Parathyroid adenoma (tissue), 2 donors: ENCODE measurements at regions not wholly inside any gene's neighbourhood (a gene's known extent, or its start where the extent isn't known, plus 50 kb on each side); places are given as distances from the start of the nearest gene placed in this dataset.

Experiments
- H2AFZ ChIP-seq: fragments of 300-600 bp; sonication (generic); one replicate; pipeline ENCODE4 v1.7.0; 2017; ENCODE audit warnings: antibody characterized with exemption, mild to moderate bottlenecking
- H3K27ac ChIP-seq: fragments of 300-600 bp; sonication (generic); one replicate; pipeline ENCODE4 v1.7.0; 2017
- H3K27me3 ChIP-seq: fragments of 300-600 bp; sonication (generic); one replicate; pipeline ENCODE4 v1.7.0; 2017; ENCODE audit warnings: low read length; ENCODE audit not compliant: control insufficient read depth, insufficient read depth
- H3K36me3 ChIP-seq: fragments of 300-600 bp; sonication (generic); one replicate; pipeline ENCODE4 v1.7.0; 2017; ENCODE audit warnings: low read length; ENCODE audit not compliant: control insufficient read depth, insufficient read depth
- H3K4me1 ChIP-seq: fragments of 300-600 bp; sonication (generic); one replicate; pipeline ENCODE4 v1.7.0; 2017; ENCODE audit warnings: control low read depth
- H3K4me2 ChIP-seq: fragments of 300-600 bp; sonication (generic); one replicate; pipeline ENCODE4 v1.7.0; 2017; ENCODE audit warnings: low read length
- H3K4me3 ChIP-seq: fragments of 300-600 bp; sonication (generic); one replicate; pipeline ENCODE4 v1.7.0; 2017; ENCODE audit warnings: low read depth, low read length
- H3K79me2 ChIP-seq: fragments of 300-600 bp; sonication (generic); one replicate; pipeline ENCODE4 v1.7.0; 2017; ENCODE audit warnings: control low read depth
- H3K9ac ChIP-seq: fragments of 300-600 bp; sonication (generic); one replicate; pipeline ENCODE4 v1.7.0; 2017; ENCODE audit warnings: mild to moderate bottlenecking
- H3K9me3 ChIP-seq: fragments of 300-600 bp; sonication (generic); one replicate; pipeline ENCODE4 v1.7.0; 2017; ENCODE audit warnings: low read length; ENCODE audit not compliant: control insufficient read depth
- CTCF ChIP-seq: fragments of 300-600 bp; sonication (generic); IDR thresholded peaks from one replicate; pipeline ENCODE4 v1.7.0; 2017; ENCODE audit warnings: antibody characterized with exemption, mild to moderate bottlenecking
- donor health status: primary hyperparathyroidism.

- TF ChIP-seq CTCF = no peak
- H3K27ac ChIP-seq = no peak overlapping the region
- no peaks in the 10 kb centered on the region for H3K9me3 ChIP-seq
Measured at GRCh38 chr11:86119077-86119476, 50.2 kb upstream of the PICALM start.

More at GRCh38 chr11:86119077-86119476, 50.2 kb upstream of the PICALM start:
- Histone ChIP-seq H3K9ac (no peak overlapping the region), H3K79me2 (no peaks in the 10 kb centered on the region), H3K4me3 (no peak overlapping the region), H3K4me2 (no peak overlapping the region), H3K27me3 (no peaks in the 10 kb centered on the region), H3K36me3 (no peaks in the 10 kb centered on the region), H3K4me1 (peaks cover 7% of the 10 kb centered on the region), H2AFZ (no peak overlapping the region)
